Panc1 (cell line): ENCODE measurements at regions not wholly inside any gene's neighbourhood (a gene's known extent, or its start where the extent isn't known, plus 50 kb on each side); places are given as distances from the start of the nearest gene placed in this dataset.

Experiments
- POLR2AphosphoS5 ChIP-seq: IDR thresholded peaks from 2 replicates; pipeline ENCODE4 v1.6.1; 2012; ENCODE audit warnings: mild to moderate bottlenecking, low read depth, low read length, moderate library complexity
- REST ChIP-seq, 2 experiments: IDR thresholded peaks; 2 replicates each; pipeline ENCODE4 v1.6.1; 2011 to 2012; ENCODE audit warnings: low read depth in 2 of 2, control low read depth in 1 of 2, low read length in 1 of 2, mild to moderate bottlenecking in 1 of 2, moderate library complexity in 1 of 2; ENCODE audit not compliant: insufficient read depth in 1 of 2
- SIN3A ChIP-seq: IDR thresholded peaks from 2 replicates; pipeline ENCODE4 v1.6.1; 2012; ENCODE audit warnings: low read depth, mild to moderate bottlenecking, low read length, moderate library complexity, borderline replicate concordance; ENCODE audit not compliant: insufficient read depth
- TCF7L2 ChIP-seq: IDR thresholded peaks from 2 replicates; pipeline ENCODE4 v1.6.1; 2011; ENCODE audit warnings: mild to moderate bottlenecking, low read depth, low read length, inconsistent platforms
- TF ChIP-seq, protein P1 (sequence below): fragments of 450-650 bp; IDR thresholded peaks from 2 replicates; pipeline ENCODE4 v1.5.1; 2017; ENCODE audit warnings: mild to moderate bottlenecking

GRCh38 chr1:2880086-2880485 lies 78.6 kb upstream of the TTC34 start:
- TF ChIP-seq, protein P1, sequence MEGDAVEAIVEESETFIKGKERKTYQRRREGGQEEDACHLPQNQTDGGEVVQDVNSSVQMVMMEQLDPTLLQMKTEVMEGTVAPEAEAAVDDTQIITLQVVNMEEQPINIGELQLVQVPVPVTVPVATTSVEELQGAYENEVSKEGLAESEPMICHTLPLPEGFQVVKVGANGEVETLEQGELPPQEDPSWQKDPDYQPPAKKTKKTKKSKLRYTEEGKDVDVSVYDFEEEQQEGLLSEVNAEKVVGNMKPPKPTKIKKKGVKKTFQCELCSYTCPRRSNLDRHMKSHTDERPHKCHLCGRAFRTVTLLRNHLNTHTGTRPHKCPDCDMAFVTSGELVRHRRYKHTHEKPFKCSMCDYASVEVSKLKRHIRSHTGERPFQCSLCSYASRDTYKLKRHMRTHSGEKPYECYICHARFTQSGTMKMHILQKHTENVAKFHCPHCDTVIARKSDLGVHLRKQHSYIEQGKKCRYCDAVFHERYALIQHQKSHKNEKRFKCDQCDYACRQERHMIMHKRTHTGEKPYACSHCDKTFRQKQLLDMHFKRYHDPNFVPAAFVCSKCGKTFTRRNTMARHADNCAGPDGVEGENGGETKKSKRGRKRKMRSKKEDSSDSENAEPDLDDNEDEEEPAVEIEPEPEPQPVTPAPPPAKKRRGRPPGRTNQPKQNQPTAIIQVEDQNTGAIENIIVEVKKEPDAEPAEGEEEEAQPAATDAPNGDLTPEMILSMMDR, result no peak
- no peak for TF ChIP-seq POLR2AphosphoS5
- TF ChIP-seq SIN3A, result no peak
- TF ChIP-seq REST (IDR thresholded peaks at IDR 0.05; ENCODE audit: insufficient read depth in 1 of 2, low read depth in 2 of 2, low read length in 1 of 2), result no peak
- no peak for TF ChIP-seq TCF7L2
